Astrocyte (in vitro differentiated cells and primary cell): ENCODE measurements at regions not wholly inside any gene's neighbourhood (a gene's known extent, or its start where the extent isn't known, plus 50 kb on each side); places are given as distances from the start of the nearest gene placed in this dataset.

ENCODE experiments used
- CTCF ChIP-seq: IDR thresholded peaks from 2 replicates; pipeline ENCODE4 v1.5.1; 2011; ENCODE audit warnings: low read depth, mild to moderate bottlenecking, inconsistent platforms, low read length, moderate library complexity; ENCODE audit not compliant: insufficient read depth
- EZH2 ChIP-seq: IDR thresholded peaks from 2 replicates; pipeline ENCODE4 v1.6.1; 2012; ENCODE audit warnings: mild to moderate bottlenecking, low read length, inconsistent platforms; ENCODE audit not compliant: insufficient read depth

- TF ChIP-seq CTCF = no peak
- TF ChIP-seq EZH2 = no peak
These were observed 53.6 kb upstream of the E2F3 start for GRCh38 chr6:20348041-20348440.
